NCI-H2107 treated with DMSO at 0.1 percent for 48 hours (cell line): ENCODE measurements at regions not wholly inside any gene's neighbourhood (a gene's known extent, or its start where the extent isn't known, plus 50 kb on each side); places are given as distances from the start of the nearest gene placed in this dataset.
A peak's percentile ranks its signal among the peaks of the same experiment; 100 is the strongest.
"Not testable (repeated sequence)": the region's sequence is repeated elsewhere in the genome, so short reads cannot be mapped to it uniquely, and the experiment has no call there.

Experiments
- DNase-seq: peaks from one replicate; lab custom pipeline; 2025; ENCODE audit not compliant: unreplicated experiment; lab: John Stamatoyannopoulos, UW

DNA sequence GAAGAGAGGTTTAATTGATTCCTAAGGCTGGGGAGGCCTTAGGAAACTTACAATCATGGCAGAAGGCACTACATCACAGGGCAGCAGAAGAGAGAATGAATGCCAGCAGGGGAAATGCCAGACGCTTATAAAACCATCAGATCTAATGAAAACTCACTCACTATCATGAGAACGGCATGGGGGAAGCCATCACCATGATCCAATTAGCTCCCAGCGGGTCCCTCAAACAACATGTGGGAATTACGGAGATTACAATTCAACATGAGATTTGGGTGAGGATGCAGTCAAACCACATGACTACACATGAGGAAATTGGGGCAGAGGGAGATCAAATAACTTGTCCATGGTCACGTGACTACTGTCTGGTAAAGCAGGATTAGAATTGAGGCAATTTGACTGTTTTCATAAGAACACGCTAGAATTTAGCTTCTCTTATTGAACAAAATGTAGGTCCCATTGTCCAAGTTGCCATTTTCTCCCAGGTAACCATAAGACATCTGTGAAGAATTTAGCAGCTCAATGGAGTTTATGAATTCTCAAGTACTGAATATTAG, 445.1 kb upstream of the CDH20 start:
- DNase-seq: no peak

DNA sequence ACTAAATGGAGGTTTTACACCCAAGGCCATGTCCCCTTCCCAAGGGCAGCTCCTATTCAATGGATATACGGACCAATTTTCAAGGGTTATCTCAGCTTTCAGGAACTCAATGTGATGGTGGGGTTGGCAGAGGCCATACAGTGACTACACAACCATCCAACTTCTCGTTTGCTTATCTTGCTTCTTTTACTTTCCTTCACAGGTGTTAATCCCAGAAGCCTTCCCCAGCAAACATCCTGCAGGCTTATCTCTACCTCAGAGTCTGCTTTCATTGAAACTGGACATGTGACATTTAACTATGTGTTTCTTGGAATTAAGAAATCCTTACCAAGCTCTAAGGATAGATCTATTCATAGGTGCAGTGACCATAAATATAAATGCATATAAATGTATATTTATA, 443.8 kb upstream of the CDH20 start:
- DNase-seq: no peak

DNA sequence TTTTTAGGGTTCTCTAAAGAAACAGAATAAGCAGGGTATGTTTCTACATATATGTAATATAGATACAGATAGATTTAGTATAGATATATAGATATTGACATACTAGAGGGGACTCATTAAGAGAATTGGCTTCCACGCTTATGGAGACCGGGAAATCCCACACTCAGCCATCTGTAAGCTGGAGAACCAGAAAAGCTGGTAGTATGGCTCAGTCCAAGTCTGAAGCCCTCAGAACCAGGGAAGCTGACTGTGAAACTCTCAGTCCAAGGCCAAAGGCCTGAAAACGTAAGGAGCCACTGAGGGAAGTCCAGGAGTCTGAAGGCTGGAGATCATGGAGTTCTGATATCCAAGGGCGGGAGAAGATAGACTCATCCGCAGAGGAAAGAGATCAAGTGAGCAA, 441.3 kb upstream of the CDH20 start:
- DNase-seq: no peak

DNA sequence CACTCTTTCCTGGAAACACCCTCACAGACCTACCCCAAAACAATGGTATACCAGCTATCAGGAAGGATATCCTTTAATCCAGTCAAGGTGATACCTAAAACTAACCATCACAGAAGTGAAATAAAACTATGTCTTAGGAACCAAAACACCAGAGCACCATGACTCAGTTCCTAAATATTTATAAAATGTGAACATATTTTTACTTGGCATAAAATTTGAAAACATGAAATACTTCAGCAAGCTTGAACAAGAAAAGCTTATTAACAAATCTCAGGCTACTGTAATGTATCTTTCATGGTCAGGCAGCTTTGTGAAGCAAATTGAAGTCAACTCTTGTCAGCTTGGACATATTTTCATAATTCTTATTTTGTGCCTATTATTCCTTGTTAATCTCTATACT, 440.8 kb upstream of the CDH20 start:
- DNase-seq: no peak

DNA sequence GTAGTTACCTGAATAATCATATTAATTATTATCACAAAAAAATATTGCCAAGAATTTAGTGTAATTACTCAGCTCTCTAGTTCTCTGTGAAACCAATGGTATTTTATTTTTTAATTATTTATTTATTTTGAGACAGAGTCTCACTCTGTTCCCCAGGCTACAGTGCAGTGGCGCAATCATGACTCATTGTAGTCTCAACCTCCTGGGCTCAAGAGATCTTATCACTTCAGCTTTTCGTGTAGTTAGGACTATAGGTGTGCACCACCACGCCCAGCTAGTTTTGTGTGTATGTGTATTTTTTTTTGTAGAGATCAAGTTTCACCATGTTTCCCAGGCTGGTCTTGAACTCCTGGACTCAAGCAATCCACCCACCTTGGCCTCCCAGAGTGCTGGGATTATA, 440.4 kb upstream of the CDH20 start:
- DNase-seq: no peak

DNA sequence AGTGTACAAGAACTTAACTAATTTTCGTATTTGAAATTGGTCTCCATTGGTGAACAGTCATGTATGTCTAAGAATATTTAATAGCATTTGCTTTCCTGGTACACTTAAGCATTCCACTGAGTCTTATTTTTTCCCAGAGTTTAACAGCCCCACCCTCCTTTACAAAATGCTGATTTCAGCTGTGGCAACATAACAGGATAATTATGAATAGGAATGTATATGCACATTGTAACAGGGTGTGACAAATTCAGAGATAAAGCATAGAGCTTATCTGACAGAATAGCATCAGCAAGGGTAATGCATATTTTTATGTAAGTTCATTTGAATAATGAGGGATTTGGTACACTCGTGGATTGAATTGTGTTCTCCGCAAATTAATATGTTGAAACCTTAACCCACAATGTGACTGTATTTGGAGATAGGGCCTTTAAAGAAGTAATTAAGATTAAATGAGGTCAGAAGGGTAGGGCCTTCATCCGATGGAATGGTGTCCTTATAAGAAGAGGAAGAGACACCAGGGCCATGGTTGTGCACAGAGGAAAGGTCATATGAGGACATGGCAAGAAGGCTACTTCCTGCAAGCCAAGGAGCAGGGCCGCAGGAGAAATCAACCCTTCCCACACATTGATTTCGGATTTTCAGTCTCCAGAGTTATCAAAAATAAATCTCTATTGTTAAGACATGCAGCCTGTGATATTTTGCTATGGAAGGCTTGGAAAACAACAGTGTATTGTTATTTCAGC, 439.7 kb upstream of the CDH20 start:
- no peak for DNase-seq

DNA sequence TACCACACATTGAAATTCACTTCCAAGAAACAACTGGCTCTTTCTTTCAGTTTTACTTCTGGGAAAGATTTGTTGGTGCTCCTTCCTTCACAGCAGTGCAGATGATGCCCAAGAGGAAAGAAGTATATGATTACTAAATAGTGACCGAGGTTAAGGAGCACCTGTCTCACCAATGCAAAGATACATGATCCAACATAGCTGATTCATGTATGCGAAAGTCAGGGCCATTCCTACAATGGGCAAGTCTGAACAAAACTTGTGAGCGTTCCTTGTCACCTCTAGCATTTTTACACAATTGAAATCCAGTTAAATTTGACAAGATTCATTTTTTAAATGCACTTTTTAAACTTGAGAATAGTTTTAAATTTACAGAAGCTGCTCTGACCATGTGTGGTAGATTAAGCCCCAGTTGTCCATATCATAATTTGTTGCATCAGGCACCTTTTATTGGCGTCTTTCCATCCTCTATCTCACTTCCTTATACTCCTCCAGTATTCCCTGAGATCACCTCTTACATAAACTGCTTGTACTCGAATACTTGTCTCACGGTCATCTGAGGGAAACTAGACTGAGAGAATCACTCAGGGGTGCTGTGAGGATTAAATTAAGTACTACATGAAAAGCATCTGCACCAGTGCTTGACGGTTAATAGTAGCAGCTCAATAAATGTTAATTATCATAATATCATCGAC, 438.8 kb upstream of the CDH20 start:
- no peak for DNase-seq

DNA sequence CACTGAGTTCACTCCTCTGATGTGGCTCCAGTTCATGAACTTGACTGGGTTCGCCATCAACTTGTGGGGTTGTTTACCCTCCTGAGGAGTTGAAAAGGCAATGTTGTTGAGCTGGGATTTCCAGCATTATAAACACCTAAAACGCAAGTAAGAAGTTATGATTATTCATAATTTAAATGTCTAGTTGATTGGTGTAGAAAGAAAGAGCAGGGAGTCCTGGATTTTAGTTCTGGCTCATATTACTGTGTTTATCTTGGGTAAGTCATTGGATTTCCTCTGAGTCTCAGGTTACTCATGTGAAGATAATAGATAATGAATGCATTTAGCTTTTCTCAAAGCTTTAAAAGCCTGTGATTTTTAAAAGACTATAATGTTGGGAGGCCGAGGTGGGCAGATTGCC, 438.0 kb upstream of the CDH20 start:
- peak; percentile 11 for DNase-seq

DNA sequence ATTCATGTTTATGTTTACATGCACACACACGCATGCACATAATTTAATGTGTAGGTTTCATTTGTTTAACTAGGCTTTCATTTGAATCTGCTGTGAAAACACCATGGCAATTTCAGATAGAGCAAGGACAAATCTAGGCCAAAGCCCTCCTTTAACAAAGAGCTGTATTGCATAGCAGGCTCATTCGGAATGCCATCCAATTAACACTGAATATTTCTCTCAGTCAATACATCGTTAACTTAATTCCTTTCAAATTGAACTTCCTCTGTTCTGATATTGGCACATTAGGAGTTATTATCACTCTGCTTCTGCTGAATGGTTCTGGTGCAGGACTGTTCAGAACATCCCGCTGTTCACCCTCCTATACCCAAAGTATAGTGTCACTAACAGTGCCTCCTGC, 435.1 kb upstream of the CDH20 start:
- DNase-seq: no peak

DNA sequence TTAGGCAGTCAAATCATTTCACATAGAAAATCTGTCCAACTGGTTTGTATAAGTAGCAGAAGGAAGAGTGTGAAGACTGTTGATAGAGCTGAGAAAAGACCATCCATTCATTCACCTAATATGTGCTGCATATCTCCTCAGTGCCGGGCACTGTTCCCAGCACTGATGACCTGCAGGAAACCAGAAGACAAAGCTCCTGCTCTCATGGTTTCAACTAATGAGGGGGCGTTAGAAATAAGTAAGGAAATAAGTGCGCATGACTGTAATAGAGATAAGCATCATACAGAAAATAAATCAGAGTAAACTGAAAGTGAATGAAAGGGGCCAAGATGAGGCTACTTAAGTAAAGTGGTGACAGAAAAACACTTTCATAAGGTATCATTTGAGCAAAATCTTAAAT, 427.5 kb upstream of the CDH20 start:
- DNase-seq: no peak

DNA sequence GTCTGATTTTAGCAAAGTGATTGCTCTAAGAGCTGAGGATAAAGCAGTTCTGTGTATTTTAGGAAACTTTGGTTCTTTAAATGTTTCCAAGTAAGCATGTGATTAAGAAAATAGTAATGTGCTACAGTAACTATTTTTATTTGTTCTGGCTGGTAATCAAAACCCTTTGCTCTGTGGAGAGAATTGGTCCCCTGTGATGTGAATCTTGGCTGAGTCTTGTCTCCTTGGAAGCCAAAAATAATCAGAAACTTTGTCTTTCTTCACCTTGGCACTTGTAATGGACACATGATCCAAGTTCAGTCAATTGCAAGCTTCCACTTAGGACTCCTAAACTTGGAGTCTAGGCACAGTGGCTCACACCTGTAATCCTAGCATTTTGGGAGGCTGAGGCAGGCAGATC, 422.7 kb upstream of the CDH20 start:
- DNase-seq: no peak

DNA sequence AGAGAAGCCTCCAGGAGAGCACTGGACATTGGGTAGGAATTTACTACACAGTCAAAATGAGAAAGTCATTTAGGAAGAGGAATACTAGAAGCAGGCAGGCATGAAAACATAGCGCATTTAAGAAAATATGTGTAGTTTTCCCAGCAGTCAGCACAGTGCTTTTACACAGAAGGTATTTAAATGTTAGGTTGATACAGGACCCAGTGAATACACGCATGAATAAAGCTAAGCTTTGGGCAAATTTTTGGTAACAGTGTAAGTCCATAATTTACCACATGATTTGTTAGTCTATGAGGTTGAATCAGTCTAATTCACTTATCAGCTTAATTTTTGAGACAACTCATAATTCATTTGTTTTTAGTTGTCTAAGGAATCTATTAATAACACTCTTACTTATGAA, 421.7 kb upstream of the CDH20 start:
- DNase-seq: no peak

DNA sequence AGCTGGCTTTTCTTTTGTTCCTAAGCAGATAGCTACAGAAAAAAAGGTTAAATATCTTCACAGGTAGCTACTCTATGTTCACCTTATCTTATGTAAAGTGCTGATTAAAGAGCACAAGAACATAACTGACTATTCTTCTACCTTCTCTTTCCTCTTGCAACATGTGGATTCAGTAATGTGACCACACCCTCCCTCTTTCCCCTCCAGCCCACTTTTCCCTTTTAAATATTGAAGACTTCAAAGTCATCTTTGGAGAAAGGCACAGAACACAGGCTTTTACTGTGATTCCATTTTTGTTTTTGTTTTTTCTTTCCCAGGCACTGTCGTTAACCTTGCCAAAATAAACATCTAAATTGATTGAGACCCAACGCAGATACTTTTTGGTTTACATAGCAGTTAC, 418.1 kb upstream of the CDH20 start:
- no peak for DNase-seq

DNA sequence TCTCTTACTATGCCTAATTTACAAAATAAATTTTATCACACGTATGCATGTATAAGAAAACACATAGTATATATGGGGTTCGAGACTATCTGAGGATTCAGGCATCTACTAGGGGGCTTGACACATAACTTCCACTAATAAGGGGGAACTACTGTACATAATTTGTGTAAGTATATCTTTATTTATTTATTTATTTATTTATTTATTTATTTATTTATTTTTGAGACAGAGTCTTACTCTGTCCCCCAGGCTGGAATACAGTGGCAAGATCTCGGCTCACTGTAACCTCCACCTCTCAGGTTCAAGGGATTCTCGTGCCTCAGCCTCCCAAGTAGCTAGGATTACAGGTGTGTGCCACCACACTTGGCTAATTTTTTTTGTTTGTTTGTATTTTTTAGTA, 414.4 kb upstream of the CDH20 start:
- DNase-seq: not testable (repeated sequence)

DNA sequence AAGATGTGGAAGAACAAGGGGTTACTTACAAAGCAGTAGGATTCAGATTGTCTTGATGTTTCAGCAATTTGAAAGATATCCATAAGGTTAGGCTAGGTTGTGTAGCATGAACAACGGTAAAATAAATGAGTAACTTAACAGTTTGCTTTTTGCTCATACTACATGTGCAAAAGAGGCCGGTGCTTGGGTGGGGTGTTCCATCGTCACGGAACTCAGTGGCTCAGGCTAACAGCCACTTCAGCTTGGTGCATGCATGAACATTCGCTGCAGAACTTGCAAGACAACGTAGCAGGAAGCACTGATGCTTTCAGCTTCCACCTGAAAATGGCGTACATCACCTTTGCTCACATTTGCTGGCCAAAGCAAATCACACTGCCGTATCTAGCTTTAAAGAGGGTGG, 407.3 kb upstream of the CDH20 start:
- no peak for DNase-seq

DNA sequence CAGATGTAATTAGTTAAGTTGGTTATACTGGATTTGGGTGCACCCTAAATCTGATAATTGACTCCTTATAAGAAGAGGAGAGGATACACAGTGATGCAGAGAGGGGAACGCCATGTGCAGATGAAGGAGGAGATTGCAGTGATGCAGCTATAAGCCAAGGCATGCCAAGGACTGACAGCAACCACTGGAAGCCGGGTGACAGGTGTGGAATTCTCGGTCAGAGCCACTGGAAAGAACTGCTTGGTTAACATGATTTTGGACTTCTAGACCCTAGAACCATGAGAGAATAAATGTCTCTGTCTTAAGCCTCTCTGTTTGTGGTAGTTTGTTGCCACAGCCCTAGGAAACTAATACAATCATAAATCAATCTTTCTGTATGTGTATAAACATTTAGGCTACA, 403.3 kb upstream of the CDH20 start:
- DNase-seq: no peak

DNA sequence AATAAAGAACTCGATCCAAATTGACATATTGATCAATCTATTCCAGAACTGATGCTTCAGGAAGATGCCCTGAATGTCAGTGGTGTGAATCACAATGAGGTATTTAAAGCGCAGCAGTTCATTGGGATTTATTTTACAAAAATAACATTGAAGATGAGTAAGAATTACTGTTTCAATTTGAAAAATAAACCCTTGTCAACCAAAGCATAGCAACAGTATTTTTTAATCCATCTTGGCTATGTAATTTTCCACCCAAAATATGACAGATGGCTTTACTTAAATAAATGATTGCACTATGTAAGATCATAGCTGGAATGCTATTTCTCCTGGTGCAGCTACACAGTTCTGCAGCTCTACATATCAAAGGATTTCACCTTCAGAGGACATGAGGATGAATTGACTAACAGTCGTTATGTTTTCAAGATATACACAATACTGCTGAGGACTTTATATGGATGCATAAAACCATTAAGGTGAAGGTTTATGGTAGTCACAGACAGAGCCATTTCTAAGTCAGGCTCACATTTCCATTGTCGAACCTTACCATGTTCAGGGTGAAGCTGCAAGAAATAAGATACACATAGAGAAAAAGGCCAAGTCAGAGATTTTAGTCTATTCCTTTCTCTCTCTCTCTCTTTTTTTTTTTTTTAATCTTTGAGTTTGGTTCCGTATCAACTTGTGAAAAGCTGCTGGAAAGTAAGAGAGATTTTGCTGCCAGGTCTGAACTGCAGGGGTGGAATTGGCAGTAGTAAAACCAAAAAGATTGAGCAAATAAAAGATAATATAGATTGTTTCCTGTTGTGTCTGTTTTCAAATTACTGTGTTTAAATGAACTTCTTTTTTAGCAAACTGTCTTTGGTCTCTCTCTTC, 398.0 kb upstream of the CDH20 start:
- DNase-seq: no peak

DNA sequence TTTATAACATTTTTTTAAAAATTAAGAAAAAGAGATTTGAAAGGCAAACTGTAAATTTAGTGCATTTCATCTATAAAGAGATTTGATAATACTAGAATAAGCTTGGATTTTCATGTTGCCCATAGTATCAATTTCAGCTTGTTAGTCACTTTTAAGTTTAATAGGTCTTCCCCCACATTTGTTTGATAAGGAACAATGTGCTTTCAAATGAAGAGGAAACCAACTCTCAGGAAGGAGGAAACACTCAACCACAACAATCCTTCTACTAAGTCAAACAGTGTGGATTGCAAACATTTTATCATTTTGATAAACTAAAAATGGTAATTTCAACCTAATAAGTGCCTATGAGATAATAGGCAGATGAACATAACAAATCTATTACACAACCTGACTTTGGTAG, 397.1 kb upstream of the CDH20 start:
- DNase-seq: no peak

DNA sequence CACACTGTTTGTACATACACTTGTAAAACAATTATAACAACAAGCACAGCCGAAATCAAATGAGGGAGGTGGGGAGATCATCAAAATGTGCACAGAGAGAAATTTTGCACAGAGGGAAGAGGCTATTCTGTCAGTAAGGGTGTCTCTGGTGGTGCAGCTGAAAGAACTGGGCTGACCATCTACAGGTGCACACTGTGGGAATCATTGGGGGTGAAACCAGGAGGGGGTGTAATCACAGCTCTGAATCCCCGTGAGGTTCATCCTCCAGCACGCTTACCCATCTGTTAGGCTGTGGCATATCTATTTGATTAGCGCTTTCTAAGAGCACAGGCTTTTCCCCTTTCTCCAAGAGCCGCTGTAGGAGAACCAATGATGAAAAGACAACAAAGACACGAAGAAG, 389.9 kb upstream of the CDH20 start:
- DNase-seq: no peak

DNA sequence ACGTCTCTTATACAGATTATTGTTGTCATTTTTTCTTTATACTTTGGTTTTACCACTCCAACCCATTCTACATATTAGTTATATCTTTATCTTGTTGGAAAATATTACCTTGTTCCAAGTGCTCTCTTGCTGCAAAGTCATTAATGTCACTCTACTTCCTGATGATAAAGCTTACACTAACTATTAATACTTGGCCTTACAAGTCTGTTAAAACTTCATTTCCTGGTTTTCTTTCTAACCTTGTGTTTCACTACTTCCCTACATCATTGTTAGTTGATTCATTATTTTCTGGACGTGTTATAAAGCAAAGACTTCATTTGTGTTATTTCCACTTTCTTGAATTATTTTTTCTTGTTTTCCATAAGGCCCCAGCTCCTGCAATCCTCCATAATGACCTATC, 382.6 kb upstream of the CDH20 start:
- DNase-seq: no peak

DNA sequence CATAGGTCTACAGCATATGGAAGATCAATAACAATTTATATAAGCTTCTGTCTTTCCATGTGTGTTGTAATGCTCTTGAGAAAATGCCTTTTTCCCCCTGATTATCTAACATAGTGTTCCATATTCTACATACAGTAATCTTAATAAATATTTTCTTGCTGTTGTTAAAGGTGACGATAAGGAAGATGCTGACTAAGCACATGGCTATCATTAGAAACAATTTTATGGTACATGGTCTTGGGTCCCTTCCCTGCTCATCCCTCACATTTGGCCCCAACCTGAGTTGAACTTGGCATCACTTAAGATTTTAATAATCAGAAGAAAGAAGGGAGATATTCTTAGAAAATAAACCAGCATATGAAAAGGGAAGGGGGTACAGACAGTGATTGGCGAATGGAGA, 382.1 kb upstream of the CDH20 start:
- no peak for DNase-seq

DNA sequence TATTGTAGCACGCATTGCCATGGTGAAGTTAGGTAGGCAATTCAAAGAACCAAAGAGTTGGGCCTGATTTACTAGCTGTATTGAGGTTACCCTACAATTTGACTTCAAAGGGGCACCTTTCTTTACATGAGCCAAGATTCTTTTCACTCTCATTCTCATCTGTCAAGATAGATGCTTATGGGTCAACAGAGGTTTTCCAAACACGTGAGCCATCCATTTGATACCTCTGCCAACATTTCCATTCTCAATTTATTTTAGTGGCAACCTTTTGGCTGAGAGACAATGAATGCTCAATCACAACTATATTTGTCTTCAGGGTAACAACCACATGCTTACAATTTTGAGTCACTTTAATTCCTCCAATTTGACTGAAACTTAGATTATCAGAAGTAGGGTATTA, 370.6 kb upstream of the CDH20 start:
- no peak for DNase-seq
